Ammon's horn (tissue), 1 donor: ENCODE measurements at regions not wholly inside any gene's neighbourhood (a gene's known extent, or its start where the extent isn't known, plus 50 kb on each side); places are given as distances from the start of the nearest gene placed in this dataset.

Experiments used
- DNase-seq: peaks from one replicate; pipeline ENCODE4 v3.0.0-alpha.2; 2016; ENCODE audit warnings: low spot score

DNA sequence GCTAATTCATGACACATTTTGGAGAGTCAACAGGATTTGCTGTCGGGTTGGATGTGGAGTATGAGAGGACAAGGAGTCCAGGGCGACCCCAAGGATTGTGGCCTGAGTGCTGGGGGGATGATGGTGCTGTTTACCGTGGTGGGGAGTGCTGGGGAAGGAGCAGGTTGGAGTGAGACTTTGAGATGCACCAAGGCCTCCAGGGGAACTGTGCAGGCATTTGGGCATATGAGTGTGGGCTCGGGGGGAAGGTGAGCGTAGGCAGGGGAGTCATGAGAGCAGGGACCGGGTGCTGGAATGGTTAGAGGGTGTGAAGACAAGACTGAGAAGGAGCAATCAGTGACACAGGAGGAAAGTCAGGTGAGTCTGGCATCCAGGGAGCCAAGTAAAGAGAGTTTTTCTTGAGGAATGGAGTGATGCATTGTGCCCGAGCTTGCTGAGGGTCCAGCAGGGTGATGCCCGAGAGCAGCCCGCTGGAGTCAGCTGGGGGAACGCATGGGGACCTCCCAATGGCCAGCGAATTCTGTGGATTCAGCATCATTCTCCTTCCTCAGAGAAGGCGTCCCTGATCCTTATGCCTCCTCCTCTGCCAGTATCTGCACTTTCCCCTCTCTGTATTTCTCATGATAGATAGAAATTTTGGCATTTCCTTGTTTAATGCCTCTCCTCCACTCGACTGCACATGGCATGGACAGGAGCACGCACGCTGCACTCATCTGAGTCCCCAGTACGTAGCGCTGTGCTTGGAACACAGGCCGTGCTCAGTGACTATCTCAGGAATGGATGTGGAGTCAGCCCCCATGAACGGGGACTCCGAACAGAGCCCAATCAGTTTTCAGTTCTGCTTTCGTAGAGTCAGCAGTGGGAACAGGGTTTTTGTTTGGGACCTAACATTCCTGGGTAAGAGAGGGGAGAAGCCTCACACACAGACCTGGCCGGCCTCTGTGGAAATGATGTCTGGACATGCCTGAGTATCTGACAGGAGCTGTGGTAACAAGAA lies 52.1 kb upstream of the ETV3 start:
- no peak for DNase-seq

GRCh38 chr1:157189096-157189495 lies 50.9 kb upstream of the ETV3 start:
- no peak for DNase-seq
